IMR-90 (cell line): ENCODE measurements at regions not wholly inside any gene's neighbourhood (a gene's known extent, or its start where the extent isn't known, plus 50 kb on each side); places are given as distances from the start of the nearest gene placed in this dataset.

Source experiments
- ATAC-seq: fragments of 200-7000 bp; cut with Tn5 transposase; 2 replicates; pipeline ENCODE4 v1.9.1; 2020; ENCODE audit warnings: low read depth, mild to moderate bottlenecking, moderate library complexity
- BruUV-seq: library from RNA; stranded (reverse); fragments of 400-500 nt; replicated peaks from 2 replicates; lab custom pipeline; 2021; lab: Mats Ljungman, UMichigan
- CTCF ChIA-PET: fragments of 300-600 bp; formaldehyde crosslinking; extraction: SDS; loops from one replicate; lab custom pipeline; 2021; ENCODE audit warnings: antibody characterized with exemption; lab: Yijun Ruan, JAX
- POLR2A ChIA-PET: fragments of 300-600 bp; sonication (Branson Sonifier 250); formaldehyde crosslinking; loops from one replicate; lab custom pipeline; 2022; ENCODE audit warnings: antibody characterized with exemption; ENCODE audit not compliant: unreplicated experiment; lab: Charles Lee
- DNase-seq: peaks from one replicate; pipeline ENCODE4 v3.0.0; 2013
- H2AFZ ChIP-seq: replicated peaks from 2 replicates; pipeline ENCODE3; 2013; ENCODE audit warnings: low read length, mild to moderate bottlenecking; ENCODE audit not compliant: poor library complexity
- H2AK5ac ChIP-seq: 2 replicates; pipeline ENCODE4 v1.6.1; 2013; ENCODE audit warnings: low read depth, low read length, inconsistent platforms
- H2AK9ac ChIP-seq: replicated peaks from 2 replicates; pipeline ENCODE3; 2013; ENCODE audit warnings: mild to moderate bottlenecking, low read depth, low read length, moderate library complexity; ENCODE audit not compliant: poor library complexity
- H2BK120ac ChIP-seq: 2 replicates; pipeline ENCODE4 v1.6.1; 2013; ENCODE audit warnings: low read depth, low read length, inconsistent platforms
- H2BK15ac ChIP-seq: 3 replicates; pipeline ENCODE4 v1.6.1; 2013; ENCODE audit warnings: low read depth, low read length, inconsistent platforms
- H2BK20ac ChIP-seq: 2 replicates; pipeline ENCODE4 v1.6.1; 2013; ENCODE audit warnings: low read depth, mild to moderate bottlenecking, inconsistent platforms, low read length, moderate library complexity
- H2BK5ac ChIP-seq: 2 replicates; pipeline ENCODE4 v1.6.1; 2013; ENCODE audit warnings: mild to moderate bottlenecking, low read depth, low read length, inconsistent platforms; ENCODE audit not compliant: poor library complexity, severe bottlenecking
- H3K14ac ChIP-seq: replicated peaks from 2 replicates; pipeline ENCODE4 v1.6.1; 2013; ENCODE audit warnings: low read depth, low read length, inconsistent platforms
- H3K18ac ChIP-seq: 2 replicates; pipeline ENCODE4 v1.6.1; 2013; ENCODE audit warnings: low read depth, low read length, control low read depth
- H3K23ac ChIP-seq: 2 replicates; pipeline ENCODE4 v1.6.1; 2013; ENCODE audit warnings: low read depth, low read length, inconsistent platforms
- H3K27ac ChIP-seq: 2 replicates; pipeline ENCODE4 v1.5.1; 2013; ENCODE audit warnings: mild to moderate bottlenecking, control low read depth, low read length; ENCODE audit not compliant: insufficient read depth
- H3K27me3 ChIP-seq: 2 replicates; pipeline ENCODE4 v1.6.1; 2013; ENCODE audit warnings: low read length; ENCODE audit not compliant: control insufficient read depth, insufficient read depth
- H3K36me3 ChIP-seq: 2 replicates; pipeline ENCODE4 v1.6.1; 2013; ENCODE audit warnings: low read length, mixed read lengths; ENCODE audit not compliant: control insufficient read depth, insufficient read depth
- H3K4ac ChIP-seq: 2 replicates; pipeline ENCODE4 v1.6.1; 2013; ENCODE audit warnings: low read depth, low read length, inconsistent platforms
- H3K4me1 ChIP-seq: 2 replicates; pipeline ENCODE4 v1.6.1; 2013; ENCODE audit warnings: low read length, mixed read lengths; ENCODE audit not compliant: control insufficient read depth, insufficient read depth
- H3K4me2 ChIP-seq: 2 replicates; pipeline ENCODE4 v1.6.1; 2013; ENCODE audit warnings: low read depth, mild to moderate bottlenecking, control low read depth, low read length, moderate library complexity
- H3K4me3 ChIP-seq: 2 replicates; pipeline ENCODE4 v1.5.1; 2013; ENCODE audit warnings: low read depth, mild to moderate bottlenecking, control low read depth, low read length, moderate library complexity; ENCODE audit not compliant: insufficient read depth
- H3K56ac ChIP-seq: 2 replicates; pipeline ENCODE4 v1.6.1; 2013; ENCODE audit warnings: low read length, inconsistent platforms; ENCODE audit not compliant: insufficient read depth; ENCODE audit errors: extremely low read depth
- H3K79me1 ChIP-seq, 2 experiments: 2 replicates each; pipeline ENCODE4 v1.6.1; 2013; ENCODE audit warnings: low read length in 2 of 2, inconsistent platforms in 1 of 2, low read depth in 1 of 2
- H3K9ac ChIP-seq: 2 replicates; pipeline ENCODE4 v1.6.1; 2013; ENCODE audit warnings: low read depth, low read length, control low read depth
- H3K9me1 ChIP-seq: 2 replicates; pipeline ENCODE4 v1.6.1; 2013; ENCODE audit warnings: low read length, inconsistent platforms; ENCODE audit not compliant: insufficient read depth
- H3K9me3 ChIP-seq: 2 replicates; pipeline ENCODE4 v1.6.1; 2013; ENCODE audit warnings: low read length; ENCODE audit not compliant: control insufficient read depth, insufficient read depth
- H4K20me1 ChIP-seq: 2 replicates; pipeline ENCODE4 v1.6.1; 2013; ENCODE audit warnings: low read length, inconsistent platforms; ENCODE audit not compliant: insufficient read depth
- H4K5ac ChIP-seq: 2 replicates; pipeline ENCODE4 v1.6.1; 2013; ENCODE audit warnings: mild to moderate bottlenecking, low read depth, low read length, control low read depth
- H4K8ac ChIP-seq, 2 experiments: 2 replicates each; pipeline ENCODE4 v1.6.1; 2013; ENCODE audit warnings: low read depth in 2 of 2, low read length in 2 of 2, control low read depth in 1 of 2, inconsistent platforms in 1 of 2
- H4K91ac ChIP-seq: 2 replicates; pipeline ENCODE4 v1.6.1; 2013; ENCODE audit warnings: low read depth, low read length, inconsistent platforms; ENCODE audit not compliant: insufficient read depth
- BHLHE40 ChIP-seq: fragments of 150-350 bp; IDR thresholded peaks from 2 replicates; pipeline ENCODE4 v1.6.1; 2016; ENCODE audit warnings: mild to moderate bottlenecking, low read depth, low read length
- CHD1 ChIP-seq: IDR thresholded peaks from 2 replicates; pipeline ENCODE4 v1.6.1; 2012; ENCODE audit warnings: low read depth, low read length, improper control_type of control experiment
- CTCF ChIP-seq: conservative IDR thresholded peaks from 2 replicates; pipeline ENCODE4 v1.5.1; 2012; ENCODE audit warnings: mild to moderate bottlenecking, low read depth, low read length, improper control_type of control experiment
- RCOR1 ChIP-seq: IDR thresholded peaks from 2 replicates; pipeline ENCODE4 v1.6.1; 2012; ENCODE audit warnings: mild to moderate bottlenecking, low read length, improper control_type of control experiment; ENCODE audit not compliant: insufficient replicate concordance
- WGBS, 2 experiments: methylation state at CpG; one replicate each; pipeline versions ENCODE4 v1.1.5 to v1.1.7; 2013; ENCODE audit warnings: missing lambda C conversion rate in 2 of 2; ENCODE audit not compliant: insufficient read length in 1 of 2; ENCODE audit errors: extremely low coverage in 2 of 2; 5-methylcytosine and 5-hydroxymethylcytosine counted together
- dilution Hi-C: fragments of 300-500 bp; cut with HindIII; formaldehyde crosslinking; loops from one replicate; pipeline ENCODE4 v1.14.3; 2018; ENCODE audit warnings: low sequenced_read_pairs; ENCODE audit not compliant: unreplicated experiment
- in situ Hi-C: fragments of 300-500 bp; cut with MboI; formaldehyde crosslinking; loops from 3 replicates; pipeline ENCODE4 v1.14.3; 2019; ENCODE audit warnings: low sequenced_read_pairs, inconsistent platforms, mixed read lengths
- intact Hi-C: fragments of 100-400 bp; cut with micrococcal nuclease; formaldehyde crosslinking; loops from 2 replicates; pipeline ENCODE4 v1.10.0; 2022

GRCh38 chr13:58964048-58964447 is 1199.7 kb downstream of the DIAPH3 start:
- ChIA-PET POLR2A (no interaction called here), CTCF (no interaction called here)
- intact Hi-C loops (loop anchor here (10.0 kb wide), 1 partner anchor 1339 kb away; no protein-coding TSS in a partner anchor), in situ Hi-C loops (no loop called here), dilution Hi-C loops (no loop called here)
- TF ChIP-seq CHD1 (no peak), CTCF (no peak), BHLHE40 (no peak), RCOR1 (no peak)
- no CpG with 5 or more reads among the region's 3 CpGs for WGBS, 2 experiments
- Histone ChIP-seq H2BK20ac (no peak overlapping the region), H4K5ac (no peak overlapping the region), H2BK120ac (no peak overlapping the region), H3K79me1 (no peaks in the 10 kb centered on the region), H3K9me1 (no peaks in the 10 kb centered on the region), H3K4me1 (no peaks in the 10 kb centered on the region), H3K56ac (no peak overlapping the region), H2AK9ac (no peak overlapping the region), H4K8ac (no peak overlapping the region), H3K27ac (no peak overlapping the region), H3K4me2 (no peak overlapping the region), H3K18ac (no peak overlapping the region), H3K4me3 (no peak overlapping the region), H3K27me3 (no peaks in the 10 kb centered on the region), H3K14ac (no peak overlapping the region), H3K4ac (no peak overlapping the region), H2AFZ (no peak overlapping the region), H3K36me3 (no peaks in the 10 kb centered on the region), H4K91ac (no peak overlapping the region), H3K9ac (no peak overlapping the region), H3K9me3 (no peaks in the 10 kb centered on the region), H3K23ac (no peak overlapping the region), H2AK5ac (no peak overlapping the region), H2BK15ac (no peak overlapping the region), H4K20me1 (no peaks in the 10 kb centered on the region), H2BK5ac (no peak overlapping the region)
- ATAC-seq (no peak), DNase-seq (no peak)
- no TSS peak for BruUV-seq
